NCI-H526 treated with DMSO at 0.1 percent for 48 hours (cell line): ENCODE measurements at regions not wholly inside any gene's neighbourhood (a gene's known extent, or its start where the extent isn't known, plus 50 kb on each side); places are given as distances from the start of the nearest gene placed in this dataset.

Experiments used
- DNase-seq: peaks from one replicate; lab custom pipeline; 2025; lab: John Stamatoyannopoulos, UW

DNA sequence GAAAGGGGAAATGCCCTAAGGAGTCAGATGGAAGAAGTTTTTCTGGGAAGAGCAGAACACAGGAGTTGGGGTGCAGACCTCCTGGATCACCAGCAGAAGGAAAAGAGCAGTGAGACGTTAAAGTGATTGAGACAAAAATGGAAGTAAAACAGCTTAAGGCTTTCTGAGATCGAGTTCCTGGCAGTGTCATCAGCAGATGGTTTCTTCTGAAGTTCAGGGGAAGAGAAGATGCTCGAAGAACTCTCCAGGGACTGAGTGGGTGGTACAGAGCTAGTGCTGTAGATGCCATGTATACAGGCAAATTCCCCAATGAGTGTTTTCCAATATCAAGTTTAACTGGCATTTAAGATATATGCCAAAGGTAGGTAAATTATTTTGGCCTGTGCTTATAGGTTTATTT, 272.2 kb upstream of the KLF12 start:
- no peak for DNase-seq

DNA sequence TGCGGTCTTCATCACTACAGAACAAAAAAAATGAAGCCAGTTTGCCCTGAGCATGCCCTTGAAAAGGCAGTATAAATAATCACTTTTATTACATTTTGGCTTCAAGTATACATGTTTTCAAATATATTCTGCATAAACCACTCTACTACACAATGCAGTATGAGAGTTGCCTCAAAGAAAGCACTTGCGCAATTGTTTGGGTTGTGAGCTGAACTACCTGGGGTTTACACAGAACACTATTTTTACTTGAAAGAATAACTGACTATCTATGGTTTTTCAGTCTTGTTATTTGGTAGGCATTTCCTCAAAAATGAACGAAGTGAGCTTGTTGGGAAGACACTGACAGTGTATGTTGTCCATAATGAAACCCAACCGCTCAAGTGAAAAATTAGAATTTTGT, 264.4 kb upstream of the KLF12 start:
- DNase-seq: no peak

DNA sequence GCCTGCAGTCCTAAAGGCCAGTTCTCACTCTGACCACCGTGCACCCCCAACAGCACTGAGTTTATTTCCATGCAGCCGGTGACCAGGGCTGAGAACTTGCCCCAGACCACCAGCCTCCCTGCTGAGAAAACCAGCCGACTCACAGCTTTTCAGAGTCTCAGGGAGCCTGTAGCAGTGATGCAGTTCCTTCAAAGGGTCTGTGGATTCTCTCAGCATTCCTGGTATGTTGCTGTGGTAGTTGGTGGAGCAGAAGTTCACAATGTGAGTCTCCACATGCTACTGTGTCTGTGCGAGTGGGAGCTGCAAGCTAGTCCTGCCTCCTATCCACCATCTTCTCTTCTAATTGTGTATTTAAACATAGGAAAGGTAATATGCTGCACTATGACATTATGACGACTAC, 254.9 kb upstream of the KLF12 start:
- DNase-seq: no peak

DNA sequence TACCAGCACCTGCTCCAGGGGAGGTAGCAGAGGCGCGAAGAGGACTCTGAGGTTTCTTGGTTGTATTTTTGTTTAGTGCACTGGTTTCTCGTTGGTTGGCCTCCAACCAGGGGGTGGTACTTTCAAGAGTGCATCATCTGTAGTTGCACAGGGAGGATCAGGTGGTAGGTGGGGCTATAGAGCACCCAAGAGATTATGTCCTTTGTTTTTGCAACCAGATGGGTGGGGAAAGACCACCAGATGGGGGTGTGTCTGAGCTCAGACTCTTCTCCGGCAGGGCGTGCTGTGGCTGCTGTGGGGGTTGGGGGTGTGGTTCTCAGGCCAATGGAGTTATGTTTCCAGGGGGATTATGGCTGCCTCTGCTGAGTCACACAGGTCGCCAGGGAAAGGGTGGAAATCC, 254.4 kb upstream of the KLF12 start:
- no peak for DNase-seq

DNA sequence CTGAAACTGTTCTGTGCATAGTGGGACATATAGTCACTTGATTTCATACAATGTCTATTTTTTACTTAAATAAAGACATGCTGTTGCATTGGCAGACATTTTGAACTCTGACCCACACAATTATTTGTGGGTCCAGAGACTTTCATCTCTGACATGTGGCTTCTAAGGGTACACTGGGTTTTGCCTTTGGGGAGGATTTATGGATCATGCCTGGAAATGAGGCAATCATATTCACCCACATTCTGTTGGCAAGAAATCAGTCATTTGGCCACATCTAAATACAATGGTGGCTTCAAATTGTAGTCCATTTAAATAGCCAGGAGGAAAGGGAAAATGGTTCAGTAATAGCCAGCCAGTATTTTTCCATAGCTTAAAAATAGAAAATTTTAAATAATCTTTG, 238.3 kb upstream of the KLF12 start:
- no peak for DNase-seq

DNA sequence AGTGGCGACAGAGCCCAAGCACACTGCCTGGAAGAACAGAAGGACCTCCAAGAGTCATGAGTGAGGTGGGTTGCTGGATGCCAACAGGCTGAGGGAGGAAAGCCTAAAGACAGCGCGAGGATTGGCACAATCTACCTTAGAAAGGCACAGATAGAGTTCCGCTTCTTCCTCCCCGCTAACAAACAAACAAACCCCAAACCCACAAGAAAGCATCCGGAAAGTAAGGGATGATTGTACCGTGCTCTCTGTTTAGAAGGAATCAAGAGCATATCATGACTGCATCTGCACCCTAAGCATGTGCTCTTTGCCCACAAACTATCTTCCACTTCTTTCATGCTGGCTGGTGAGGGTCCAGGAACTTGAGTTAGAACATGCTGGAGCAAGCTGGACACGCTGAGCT, 233.0 kb upstream of the KLF12 start:
- no peak for DNase-seq

DNA sequence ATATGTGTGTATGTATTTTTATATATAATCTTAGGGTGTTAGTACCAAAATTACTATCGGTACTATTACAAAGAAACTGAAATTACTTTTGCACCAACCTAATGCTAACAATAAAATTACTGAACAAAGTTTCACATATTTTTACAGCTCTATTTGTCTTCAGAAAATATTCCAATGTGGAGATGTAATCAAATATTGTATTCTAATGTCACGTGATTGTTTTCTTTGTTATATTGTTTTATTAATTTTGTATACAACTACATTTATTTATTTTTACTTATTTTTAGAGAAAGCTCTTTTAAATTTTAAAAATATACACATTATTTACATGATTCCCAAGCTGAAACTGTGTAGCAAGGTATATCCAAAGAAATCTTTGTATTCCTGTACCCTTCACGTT, 227.1 kb upstream of the KLF12 start:
- DNase-seq: no peak

DNA sequence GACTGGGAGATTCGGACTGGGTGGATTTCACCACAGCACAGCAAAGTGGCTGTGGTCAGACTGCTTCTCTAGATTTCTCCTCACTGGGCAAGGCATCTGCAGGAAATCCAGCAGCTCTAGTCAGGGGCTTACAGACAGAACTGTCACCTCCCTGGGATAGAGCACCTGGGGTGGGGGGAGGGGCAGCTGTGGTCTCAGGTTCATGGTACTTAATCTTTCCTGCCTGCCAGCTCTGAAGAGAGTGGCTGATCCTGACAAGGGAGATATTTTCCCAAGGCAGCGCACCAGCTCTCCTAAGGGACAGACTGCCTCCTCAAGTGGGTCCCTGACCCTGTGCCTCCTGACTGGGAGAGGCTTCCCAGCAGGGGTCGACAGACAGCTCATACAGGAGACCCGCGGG, 212.8 kb upstream of the KLF12 start:
- DNase-seq: no peak

DNA sequence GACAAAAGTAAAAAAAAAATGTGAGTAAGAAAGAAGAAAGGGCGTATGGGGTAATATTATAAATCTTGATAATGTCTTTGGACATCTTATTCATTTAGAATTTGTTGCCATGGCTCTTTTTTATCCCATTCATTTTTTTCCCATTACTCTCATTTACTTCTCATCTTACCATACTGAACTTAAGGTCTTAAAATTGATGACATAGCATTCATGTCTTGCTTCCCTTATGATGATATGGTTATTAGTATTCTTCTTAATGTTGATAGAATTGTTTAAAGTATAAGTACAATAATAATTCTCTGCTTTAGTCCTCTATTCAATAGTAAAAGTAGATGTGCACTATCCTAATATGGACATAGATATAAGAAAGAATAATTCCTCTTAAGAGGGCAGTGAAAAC, 204.1 kb upstream of the KLF12 start:
- DNase-seq: no peak

DNA sequence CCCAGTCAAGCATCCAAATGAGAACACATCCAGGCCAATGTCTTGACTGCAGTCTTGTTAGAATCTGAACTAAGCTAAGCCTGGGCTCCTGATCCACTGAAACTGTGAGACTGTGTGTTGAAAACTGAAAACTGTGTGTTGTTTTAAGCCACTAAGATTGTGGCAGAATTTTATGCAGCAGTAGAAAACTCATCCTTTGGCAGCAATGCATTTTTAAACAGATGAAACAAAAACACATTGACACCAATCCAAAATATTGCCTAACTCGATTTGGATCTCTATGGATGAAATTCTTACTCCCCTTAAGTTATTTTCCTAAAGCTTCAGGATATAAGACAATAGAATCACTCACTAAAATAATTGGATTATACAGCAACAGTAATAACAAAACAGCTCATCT, 202.3 kb upstream of the KLF12 start:
- no peak for DNase-seq

DNA sequence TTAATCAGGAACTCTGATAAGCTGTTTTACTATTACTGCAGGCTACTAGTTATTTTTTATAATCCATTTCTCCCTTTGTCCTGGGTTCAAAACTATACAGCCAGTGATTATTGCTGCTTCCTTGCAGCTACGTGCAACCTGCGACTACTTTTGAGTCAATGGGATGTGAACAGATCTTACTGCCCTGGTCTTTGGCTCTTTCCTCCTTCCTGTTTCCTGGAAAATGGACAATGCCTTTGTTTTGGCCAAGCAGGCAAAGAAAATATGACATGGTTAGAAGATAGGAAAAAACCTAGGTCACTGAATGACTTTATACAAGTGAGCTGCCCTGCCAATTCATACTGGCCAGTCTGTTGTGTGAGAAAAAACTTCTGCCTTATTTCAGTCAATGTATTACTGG, 201.2 kb upstream of the KLF12 start:
- DNase-seq: no peak

DNA sequence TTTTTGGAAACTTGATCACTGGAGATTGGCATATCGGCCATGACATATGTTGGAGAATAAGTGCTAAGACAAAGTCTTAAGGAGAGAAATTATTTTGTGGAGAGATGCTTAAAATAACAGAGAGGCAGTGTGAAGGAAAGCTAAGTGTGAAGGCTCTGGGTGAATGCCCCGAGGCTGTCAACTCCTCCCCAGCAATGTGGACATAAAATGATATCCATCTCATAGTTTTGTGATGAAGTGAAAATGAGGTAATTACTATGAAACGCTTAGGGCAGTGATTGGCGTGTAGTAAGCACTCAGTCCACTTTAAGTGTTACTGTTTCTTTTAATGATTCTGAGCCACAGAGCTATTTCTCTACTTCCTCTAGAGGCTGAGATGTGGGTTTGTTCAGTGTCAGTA, 195.8 kb upstream of the KLF12 start:
- DNase-seq: no peak

DNA sequence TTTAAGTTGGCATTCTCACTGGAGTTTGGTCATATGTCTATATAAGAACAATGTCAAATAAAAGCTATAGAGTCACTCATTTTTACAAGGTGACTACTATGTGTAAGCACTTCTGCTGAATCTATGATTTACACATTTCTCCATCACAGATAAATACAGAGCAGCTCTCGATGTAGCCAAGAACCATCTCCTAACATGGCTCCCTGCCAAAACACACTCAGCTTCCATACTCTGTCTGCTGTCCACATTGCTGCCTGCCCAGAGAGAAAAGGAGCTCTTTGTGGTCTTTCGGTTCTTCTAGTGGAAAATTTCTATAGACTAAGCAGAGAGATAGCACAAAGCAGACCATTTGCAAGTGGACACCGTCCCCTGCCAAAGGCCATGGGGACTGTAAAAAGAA, 190.9 kb upstream of the KLF12 start:
- no peak for DNase-seq

DNA sequence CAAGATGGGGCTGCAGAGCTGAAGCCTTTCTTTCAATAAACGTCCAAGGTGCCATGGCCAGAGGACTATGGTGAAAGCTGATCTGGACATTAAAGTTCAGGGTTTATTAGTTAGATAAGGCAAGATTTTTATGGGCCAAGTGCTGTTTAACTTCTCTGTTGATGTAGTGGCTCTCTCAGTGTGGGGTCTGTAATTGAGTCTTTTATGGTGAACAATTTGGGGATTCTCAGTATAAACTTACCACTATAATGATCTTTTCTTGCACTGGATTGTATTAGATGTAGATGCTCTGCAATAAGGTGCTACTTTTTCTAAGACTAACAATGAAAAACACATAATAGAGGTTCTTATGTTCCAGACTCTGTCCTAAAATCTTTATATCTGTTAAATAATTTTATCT, 190.1 kb upstream of the KLF12 start:
- DNase-seq: no peak

DNA sequence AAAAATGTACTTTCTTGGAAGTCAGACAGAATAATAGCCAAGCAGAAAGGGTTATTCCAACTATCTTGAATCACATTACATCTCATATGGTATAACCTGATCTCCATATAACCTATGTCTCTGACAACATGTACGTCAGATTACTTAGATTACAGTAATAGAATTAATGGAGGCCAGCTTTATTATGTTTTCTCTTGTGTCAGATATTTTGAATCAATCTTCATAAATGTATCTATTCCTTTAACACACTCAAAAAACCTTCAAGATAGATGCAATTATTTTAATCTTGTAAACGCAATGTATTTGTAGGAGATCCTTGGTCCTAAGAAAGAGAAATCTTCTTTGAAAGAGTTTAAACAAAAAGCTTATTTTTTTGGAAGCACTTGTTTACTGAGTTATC, 188.4 kb upstream of the KLF12 start:
- DNase-seq: no peak

DNA sequence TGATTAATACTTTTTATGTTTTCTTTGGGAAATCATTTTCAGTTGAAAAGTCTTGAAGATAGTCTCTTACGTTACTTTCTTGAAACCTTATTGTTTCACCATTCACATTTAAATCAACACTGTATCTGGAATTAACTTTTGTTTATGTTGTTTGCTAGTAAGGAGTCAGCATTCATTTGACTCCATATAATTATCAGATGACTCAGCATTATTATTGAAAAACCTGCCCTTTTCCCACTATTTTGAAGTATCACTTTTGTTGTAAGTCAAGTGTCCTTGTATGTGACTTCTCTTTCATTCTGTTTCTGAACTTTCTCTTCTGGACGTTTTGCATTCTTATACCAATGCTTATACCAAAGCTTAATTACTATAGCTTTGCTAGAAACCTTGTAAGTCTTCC, 186.1 kb upstream of the KLF12 start:
- no peak for DNase-seq

DNA sequence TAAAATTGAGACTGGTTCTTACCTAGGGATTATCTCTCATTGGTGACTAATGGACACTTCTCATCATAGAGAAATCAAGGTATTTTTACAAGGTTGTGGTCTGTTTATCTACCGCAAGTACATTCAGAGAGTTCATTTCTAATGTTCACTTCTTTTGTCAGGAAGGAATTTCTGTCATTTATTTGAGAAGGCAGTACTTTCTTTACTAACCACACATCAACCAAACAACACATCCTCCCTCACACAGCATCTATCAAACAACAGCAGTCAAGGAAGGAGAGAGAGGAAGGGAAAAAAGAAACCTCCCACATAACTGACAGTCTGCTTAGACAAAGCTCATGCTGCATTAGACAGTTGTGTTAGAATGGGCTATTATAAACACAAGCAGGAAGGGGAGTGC, 182.3 kb upstream of the KLF12 start:
- no peak for DNase-seq

DNA sequence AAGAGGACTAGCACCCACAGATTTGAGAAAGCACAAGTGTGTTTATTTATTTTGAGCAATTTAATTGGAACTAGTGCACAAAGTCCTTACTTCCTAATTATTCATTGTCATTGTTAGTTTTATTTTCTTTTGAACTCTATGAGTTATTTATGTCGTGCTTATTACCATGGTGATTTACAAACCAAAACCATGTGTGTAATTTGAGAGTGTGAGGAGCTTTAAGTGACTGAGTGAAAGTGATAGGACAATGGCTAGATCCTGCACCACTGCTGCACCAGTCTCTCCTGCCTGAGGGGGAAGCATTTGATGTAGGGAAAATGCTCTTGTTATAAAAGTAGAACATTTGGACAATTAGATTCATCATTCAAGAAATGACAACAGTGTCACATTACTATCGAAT, 172.3 kb upstream of the KLF12 start:
- peak; percentile 30 for DNase-seq

DNA sequence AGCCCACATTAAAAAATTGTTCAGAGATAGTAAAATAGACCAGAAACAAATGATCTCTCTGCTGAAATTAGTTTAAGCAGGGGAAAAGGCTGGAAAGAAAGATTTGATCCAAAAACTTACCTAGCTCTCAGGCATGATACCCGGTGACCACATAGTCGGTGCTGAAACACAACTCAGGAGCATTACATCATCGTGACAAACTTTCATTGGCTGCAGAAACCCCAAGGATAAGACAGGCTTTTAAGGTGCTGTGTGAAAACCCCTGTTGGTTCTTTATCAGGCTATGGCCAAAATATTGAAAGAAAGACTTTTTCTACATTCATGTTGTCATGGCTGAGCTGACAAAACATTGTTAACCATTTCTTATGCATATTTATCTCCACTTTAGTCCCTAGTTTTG, 171.7 kb upstream of the KLF12 start:
- no peak for DNase-seq

DNA sequence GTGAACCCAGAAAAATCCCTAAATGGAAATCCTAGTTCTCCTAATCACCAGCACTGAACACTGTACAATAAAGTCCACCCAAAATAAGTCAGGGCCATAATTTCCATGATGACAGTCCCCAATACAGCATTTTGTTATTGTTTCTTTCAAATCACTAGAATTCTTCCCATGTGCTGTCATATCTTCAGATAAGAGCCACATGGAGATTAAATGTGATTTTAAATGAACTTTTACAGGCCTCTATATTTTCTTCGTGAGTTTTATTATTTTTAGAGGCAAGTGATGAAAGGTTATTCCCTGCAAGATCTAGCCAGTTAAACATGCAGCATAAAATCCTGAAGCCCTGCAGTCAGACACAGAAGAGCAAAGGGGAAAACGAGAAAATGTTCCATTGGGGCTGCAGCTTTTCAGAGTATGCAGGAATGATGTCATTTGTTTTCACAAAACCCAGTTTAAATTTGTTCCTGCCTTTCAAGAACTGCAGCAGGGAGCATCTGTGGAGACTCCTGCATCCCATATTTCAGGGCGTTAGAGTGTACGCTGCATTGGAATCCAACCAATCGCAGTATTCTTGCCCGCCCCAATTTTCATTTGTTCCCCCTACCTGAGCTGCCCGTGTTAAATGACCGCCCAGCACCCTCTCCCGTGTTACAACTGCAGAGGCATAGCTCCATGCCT, 167.2 kb upstream of the KLF12 start:
- DNase-seq: no peak

DNA sequence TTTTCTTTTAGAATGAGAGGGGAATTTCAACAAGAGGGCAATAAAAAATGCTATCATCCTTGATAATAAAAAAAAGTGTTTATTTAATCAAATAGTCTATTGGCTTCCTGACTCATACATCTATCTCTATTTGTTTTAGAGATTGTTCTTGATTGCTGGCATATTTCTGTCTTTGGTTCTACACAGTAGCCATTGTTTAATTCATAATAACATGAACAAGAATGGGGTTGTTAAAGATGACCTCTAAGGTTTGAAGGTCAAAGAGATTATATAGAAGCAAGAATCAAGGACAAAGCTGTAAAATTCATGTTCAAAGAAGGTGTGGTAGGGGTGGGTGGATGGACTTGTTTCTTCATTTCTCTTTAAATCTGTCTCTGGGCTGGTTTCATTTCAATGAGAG, 166.0 kb upstream of the KLF12 start:
- DNase-seq: peak; percentile 69

DNA sequence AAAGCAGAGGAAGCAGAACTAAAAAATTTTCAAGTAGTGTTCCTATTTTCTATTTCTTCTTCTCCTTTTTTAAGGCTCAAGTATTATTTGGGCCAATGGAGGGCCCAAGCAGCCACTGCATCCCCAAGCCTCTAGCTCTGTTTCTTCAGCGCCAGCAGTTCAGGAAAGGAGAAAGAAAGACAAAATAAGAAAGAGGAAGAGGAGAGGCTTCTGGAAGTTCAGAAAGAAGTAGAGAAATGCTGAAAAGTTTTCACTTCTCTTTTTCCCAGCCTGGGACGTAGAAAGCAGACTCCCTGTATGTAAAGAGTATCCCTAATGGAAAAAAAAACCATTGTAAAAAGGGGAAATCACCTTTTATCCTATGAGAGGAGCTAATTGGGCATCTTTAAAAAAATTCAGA, 165.5 kb upstream of the KLF12 start:
- DNase-seq: no peak

DNA sequence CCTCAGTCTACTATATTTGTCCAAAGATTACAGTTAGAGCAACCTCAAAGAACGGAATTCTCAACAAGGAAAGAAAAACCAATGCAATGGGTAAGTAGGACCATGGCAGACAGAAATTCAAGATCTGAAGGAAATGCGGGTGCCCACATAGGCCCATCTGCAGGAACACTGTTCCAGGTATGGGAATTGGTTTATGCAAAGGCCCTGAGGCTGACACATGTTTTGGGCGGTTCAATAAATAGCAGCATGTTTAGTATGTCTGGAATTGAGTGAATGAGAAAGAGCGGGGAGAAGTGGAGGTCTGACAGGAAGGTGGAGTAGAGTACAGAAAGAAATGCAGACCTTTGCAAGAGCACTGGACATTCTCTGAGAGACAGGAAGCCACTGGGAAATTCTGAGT, 164.7 kb upstream of the KLF12 start:
- no peak for DNase-seq

DNA sequence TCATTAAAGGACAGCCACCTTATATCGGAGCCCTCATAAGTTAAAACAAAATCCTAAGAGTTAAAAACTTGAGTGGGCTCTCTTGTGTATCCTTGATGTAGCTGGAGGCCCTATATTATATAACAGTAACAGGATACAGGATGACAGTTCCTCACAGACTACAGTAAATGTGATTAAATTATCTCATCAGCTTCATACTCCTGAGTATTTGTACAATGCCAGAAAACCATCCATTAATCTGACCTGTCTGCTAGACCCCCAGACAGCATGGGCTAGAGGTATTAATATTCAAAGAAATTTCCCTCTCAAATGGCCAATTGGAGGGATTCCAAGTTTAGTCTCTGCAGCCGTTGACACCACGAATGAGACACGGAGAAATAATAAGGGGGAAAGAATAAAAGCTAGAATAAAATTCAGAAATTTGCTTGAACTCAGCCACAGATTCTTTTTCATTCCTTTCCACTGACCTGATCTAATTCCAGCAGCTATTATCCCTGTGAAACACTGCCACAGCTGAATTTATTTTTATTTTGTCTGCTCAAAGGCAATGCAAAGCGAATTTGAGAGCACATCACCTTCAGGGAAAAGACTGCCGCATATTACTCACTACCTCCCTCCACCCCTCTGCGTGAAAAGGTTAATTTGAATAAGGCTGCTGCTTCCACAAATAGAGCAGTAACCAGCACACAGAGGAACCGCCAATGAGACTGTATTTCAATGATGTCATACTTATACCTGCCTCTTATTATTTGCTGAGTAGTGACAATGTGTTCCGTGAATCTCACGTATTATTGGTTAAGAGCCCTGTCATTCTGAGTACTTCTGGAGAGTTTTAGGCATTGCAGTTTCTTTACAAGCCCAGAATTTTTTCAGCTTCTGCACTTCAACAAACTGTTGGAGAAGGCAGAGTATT, 155.9 kb upstream of the KLF12 start:
- DNase-seq: peak; percentile 99
